ENCODE measurements at regions not wholly inside any gene's neighbourhood (a gene's known extent, or its start where the extent isn't known, plus 50 kb on each side); places are given as distances from the start of the nearest gene placed in this dataset.

GRCh38 chr4:85142451-85142850 lies 176.0 kb upstream of the WDFY3 start:
- no peaks in the 10 kb centered on the region for H3K27me3 ChIP-seq
- peaks cover 0 to 3% (median 3%) of the 10 kb centered on the region in 4 donors for H3K4me1 ChIP-seq
- WGBS: 65% methylated on average over 2 of the region's 2 CpGs
- no peak for TF ChIP-seq EP300 (IDR thresholded peaks at IDR 0.05)
- TF ChIP-seq POLR2A (IDR thresholded peaks at IDR 0.05; ENCODE audit: low read depth): no peak
- no peak for TF ChIP-seq POLR2AphosphoS5 (IDR thresholded peaks at IDR 0.05)
- TF ChIP-seq, protein P1, sequence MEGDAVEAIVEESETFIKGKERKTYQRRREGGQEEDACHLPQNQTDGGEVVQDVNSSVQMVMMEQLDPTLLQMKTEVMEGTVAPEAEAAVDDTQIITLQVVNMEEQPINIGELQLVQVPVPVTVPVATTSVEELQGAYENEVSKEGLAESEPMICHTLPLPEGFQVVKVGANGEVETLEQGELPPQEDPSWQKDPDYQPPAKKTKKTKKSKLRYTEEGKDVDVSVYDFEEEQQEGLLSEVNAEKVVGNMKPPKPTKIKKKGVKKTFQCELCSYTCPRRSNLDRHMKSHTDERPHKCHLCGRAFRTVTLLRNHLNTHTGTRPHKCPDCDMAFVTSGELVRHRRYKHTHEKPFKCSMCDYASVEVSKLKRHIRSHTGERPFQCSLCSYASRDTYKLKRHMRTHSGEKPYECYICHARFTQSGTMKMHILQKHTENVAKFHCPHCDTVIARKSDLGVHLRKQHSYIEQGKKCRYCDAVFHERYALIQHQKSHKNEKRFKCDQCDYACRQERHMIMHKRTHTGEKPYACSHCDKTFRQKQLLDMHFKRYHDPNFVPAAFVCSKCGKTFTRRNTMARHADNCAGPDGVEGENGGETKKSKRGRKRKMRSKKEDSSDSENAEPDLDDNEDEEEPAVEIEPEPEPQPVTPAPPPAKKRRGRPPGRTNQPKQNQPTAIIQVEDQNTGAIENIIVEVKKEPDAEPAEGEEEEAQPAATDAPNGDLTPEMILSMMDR (IDR thresholded peaks at IDR 0.05): no peak
- DNase-seq (ENCODE audit: extremely low spot score): no peak
- no peak overlapping the region for H3K27ac ChIP-seq (replicated peaks in 1 of 4)
- H3K36me3 ChIP-seq: no peaks in the 10 kb centered on the region
- no peaks in the 10 kb centered on the region for H3K9me3 ChIP-seq
- H3K4me3 ChIP-seq: no peak overlapping the region
- intact Hi-C loops (cut with DNase I): loop anchor here (10.0 kb wide), 1 partner anchor 822 kb away; no protein-coding TSS in a partner anchor

DNA sequence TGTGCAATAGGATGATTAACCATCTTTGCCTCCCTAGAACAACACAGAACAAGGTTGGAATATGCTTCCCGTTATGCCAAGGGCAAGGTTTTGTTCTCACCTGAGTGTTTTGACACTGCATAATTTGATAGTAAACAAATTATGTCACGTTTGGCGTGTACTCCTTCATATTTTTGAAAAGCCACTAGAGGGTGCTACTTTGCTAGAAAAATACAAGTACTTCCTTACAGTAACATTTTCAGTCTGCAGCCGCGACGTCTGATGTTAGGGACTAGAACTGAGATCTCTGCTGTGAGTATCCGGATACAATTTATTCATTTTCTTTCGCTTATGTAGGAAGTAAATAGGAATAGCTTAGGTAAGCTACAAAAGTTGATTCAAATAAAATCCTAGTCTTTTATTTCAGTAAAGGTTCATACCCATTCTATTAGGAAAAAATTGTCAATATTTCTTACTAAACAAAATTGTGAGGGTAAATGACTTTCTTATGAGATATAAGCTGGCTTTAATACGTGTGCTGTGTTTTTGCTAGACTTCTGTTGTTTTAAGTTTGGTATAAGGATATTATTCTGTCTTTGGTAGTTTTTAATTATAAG lies 181.1 kb upstream of the WDFY3 start:
- H3K27ac ChIP-seq (replicated peaks in 1 of 4): no peak overlapping the region
- intact Hi-C loops (cut with DNase I): loop anchor here (2.0 to 10.0 kb wide), 3 partner anchors 601 to 895 kb away; no protein-coding TSS in a partner anchor
- H3K27me3 ChIP-seq: no peaks in the 10 kb centered on the region
- H3K9me3 ChIP-seq: no peaks in the 10 kb centered on the region
- DNase-seq (ENCODE audit: extremely low spot score): no peak
- peaks cover 0 to 8% (median 5%) of the 10 kb centered on the region in 4 donors for H3K4me1 ChIP-seq
- H3K36me3 ChIP-seq: no peaks in the 10 kb centered on the region
- TF ChIP-seq EP300 (IDR thresholded peaks at IDR 0.05) (no peak), POLR2A (IDR thresholded peaks at IDR 0.05; ENCODE audit: low read depth) (no peak), POLR2AphosphoS5 (IDR thresholded peaks at IDR 0.05) (no peak)
- TF ChIP-seq, protein P1 (IDR thresholded peaks at IDR 0.05): peak; percentile 53 to 64 (median 57)
- peak overlapping the region in 1 of 4 donors; percentile 20 for H3K4me3 ChIP-seq
- 7% methylated on average over 9 of the region's 9 CpGs for WGBS

GRCh38 chr4:85149676-85150075 lies 183.2 kb upstream of the WDFY3 start:
- Histone ChIP-seq H3K4me3 (no peak overlapping the region), H3K36me3 (no peaks in the 10 kb centered on the region), H3K4me1 (peaks cover 0 to 8% (median 5%) of the 10 kb centered on the region in 4 donors), H3K9me3 (no peaks in the 10 kb centered on the region), H3K27me3 (no peaks in the 10 kb centered on the region), H3K27ac (replicated peaks in 1 of 4) (no peak overlapping the region)
- intact Hi-C loops (cut with DNase I): loop anchor here (2.0 to 10.0 kb wide), 3 partner anchors 599 to 893 kb away; no protein-coding TSS in a partner anchor
- TF ChIP-seq POLR2A (IDR thresholded peaks at IDR 0.05; ENCODE audit: low read depth): no peak
- TF ChIP-seq POLR2AphosphoS5 (IDR thresholded peaks at IDR 0.05): peak in 1 of 2 donors; percentile 11
- TF ChIP-seq, protein P1 (IDR thresholded peaks at IDR 0.05): no peak
- WGBS: 83% methylated on average over 1 of the region's 1 CpG
- no peak for DNase-seq (ENCODE audit: extremely low spot score)

DNA sequence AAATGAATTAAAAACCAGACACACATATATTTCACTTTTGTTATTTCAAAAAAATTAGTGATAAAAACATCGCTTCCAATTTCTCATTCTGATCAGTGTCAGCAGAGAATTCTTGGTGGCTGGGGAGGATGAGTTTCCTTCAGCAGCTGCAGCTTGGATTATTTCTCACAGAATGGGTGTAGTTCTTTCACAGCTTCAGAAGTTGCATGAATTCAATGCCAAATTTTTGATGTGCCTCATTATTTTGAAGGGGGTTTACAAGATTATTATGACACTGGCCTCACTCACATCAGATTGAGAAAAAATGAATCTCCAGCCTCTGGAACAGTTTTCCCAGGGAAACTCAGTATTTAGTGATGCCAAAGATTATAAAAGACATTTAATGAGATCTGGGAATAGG lies 184.9 kb upstream of the WDFY3 start:
- Histone ChIP-seq H3K36me3 (no peaks in the 10 kb centered on the region), H3K9me3 (no peaks in the 10 kb centered on the region), H3K4me1 (peaks cover 0 to 8% (median 5%) of the 10 kb centered on the region in 4 donors), H3K27me3 (no peaks in the 10 kb centered on the region), H3K27ac (replicated peaks in 1 of 4) (no peak overlapping the region), H3K4me3 (no peak overlapping the region)
- TF ChIP-seq EP300 (IDR thresholded peaks at IDR 0.05) (no peak), POLR2A (IDR thresholded peaks at IDR 0.05; ENCODE audit: low read depth) (no peak), POLR2AphosphoS5 (IDR thresholded peaks at IDR 0.05) (no peak)
- TF ChIP-seq, protein P1 (IDR thresholded peaks at IDR 0.05): no peak
- no peak for DNase-seq (ENCODE audit: extremely low spot score)
- intact Hi-C loops (cut with DNase I): no loop called here
- 64% methylated on average over 1 of the region's 1 CpG for WGBS

All from esophagus muscularis mucosa (tissue), 4 donors.